T-cell (primary cell): ENCODE measurements at regions not wholly inside any gene's neighbourhood (a gene's known extent, or its start where the extent isn't known, plus 50 kb on each side); places are given as distances from the start of the nearest gene placed in this dataset.

Experiments used
- ATAC-seq, 4 experiments: fragments of 200-7000 bp in 3 of 4; fragments of 150-1000 bp in 1 of 4; cut with Tn5 transposase; replicated peaks in 1 of 4; 1 replicate in 3 of 4; 2 replicates in 1 of 4; pipeline ENCODE4 v1.10.0; 2021; ENCODE audit warnings: moderate library complexity in 3 of 4, mild to moderate bottlenecking in 2 of 4, moderate number of reproducible peaks in 1 of 4
- CTCF ChIA-PET, 2 donors: fragments of 300-600 bp; sonication (Branson Sonifier 250); formaldehyde crosslinking; loops; one replicate each; lab custom pipeline; 2022; ENCODE audit warnings: antibody characterized with exemption in 2 of 2; lab: Charles Lee
- POLR2A ChIA-PET, 2 donors: fragments of 300-600 bp; sonication (Branson Sonifier 250); formaldehyde crosslinking; loops; one replicate each; lab custom pipeline; 2022; ENCODE audit warnings: antibody characterized with exemption in 2 of 2; lab: Charles Lee
- DNase-seq, 35 experiments: peaks; one replicate each; pipeline versions ENCODE4 v3.0.0 to v3.0.0-alpha.2; 2013 to 2023
- H3K27ac ChIP-seq: one replicate; pipeline ENCODE4 v1.5.1; 2013; ENCODE audit warnings: low read length
- H3K27me3 ChIP-seq, 2 experiments: replicated peaks in 1 of 2; 1 replicate in 1 of 2; 2 replicates in 1 of 2; pipeline versions ENCODE4 v1.6.1 to v1.7.0; 2013; ENCODE audit warnings: low read length in 1 of 2, mixed read lengths in 1 of 2; ENCODE audit not compliant: control insufficient read depth in 2 of 2, insufficient read depth in 2 of 2; ENCODE audit errors: extremely low read depth in 1 of 2
- H3K36me3 ChIP-seq, 2 donors: 1 replicate in 1 of 2; 2 replicates in 1 of 2; pipeline versions ENCODE4 v1.6.1 to v1.7.0; 2013; ENCODE audit warnings: low read length in 1 of 2; ENCODE audit not compliant: control insufficient read depth in 2 of 2, insufficient read depth in 1 of 2; ENCODE audit errors: extremely low read depth in 1 of 2
- H3K4me1 ChIP-seq, 2 experiments: 1 replicate in 1 of 2; 2 replicates in 1 of 2; pipeline versions ENCODE4 v1.6.1 to v1.7.0; 2013; ENCODE audit warnings: low read length in 2 of 2, mixed read lengths in 1 of 2; ENCODE audit not compliant: insufficient read depth in 2 of 2, control insufficient read depth in 1 of 2; ENCODE audit errors: extremely low read depth in 1 of 2
- H3K4me3 ChIP-seq, 2 donors: 1 replicate in 1 of 2; 2 replicates in 1 of 2; pipeline versions ENCODE4 v1.5.1 to v1.7.0; 2013; ENCODE audit warnings: mild to moderate bottlenecking in 2 of 2, low read length in 1 of 2, moderate library complexity in 1 of 2; ENCODE audit not compliant: control insufficient read depth in 1 of 2; ENCODE audit errors: extremely low read depth in 1 of 2
- H3K9me3 ChIP-seq: 2 replicates; pipeline ENCODE4 v1.7.0; 2013
- H3K27ac Mint-ChIP-seq, 2 donors: one replicate each; pipeline ENCODE4 v1.8.0; 2020 to 2021; ENCODE audit warnings: mild to moderate bottlenecking in 2 of 2, mixed read lengths in 2 of 2
- H3K27me3 Mint-ChIP-seq, 2 donors: one replicate each; pipeline ENCODE4 v1.8.0; 2021 to 2022; ENCODE audit warnings: mixed read lengths in 2 of 2
- H3K36me3 Mint-ChIP-seq: one replicate; pipeline ENCODE4 v1.8.0; 2021; ENCODE audit warnings: mixed read lengths
- H3K4me1 Mint-ChIP-seq, 3 donors: one replicate each; pipeline ENCODE4 v1.8.0; 2020 to 2022; ENCODE audit warnings: mixed read lengths in 3 of 3, mild to moderate bottlenecking in 1 of 3
- H3K4me3 Mint-ChIP-seq, 3 donors: one replicate each; pipeline ENCODE4 v1.8.0; 2020 to 2022; ENCODE audit warnings: mild to moderate bottlenecking in 3 of 3, mixed read lengths in 3 of 3, moderate library complexity in 3 of 3
- H3K9me3 Mint-ChIP-seq, 3 donors: one replicate each; pipeline ENCODE4 v1.8.0; 2020 to 2022; ENCODE audit warnings: mixed read lengths in 3 of 3
- WGBS: methylation state at CpG from one replicate; pipeline ENCODE4 v1.1.5; 2013; ENCODE audit warnings: missing lambda C conversion rate; ENCODE audit not compliant: insufficient coverage; 5-methylcytosine and 5-hydroxymethylcytosine counted together

DNA sequence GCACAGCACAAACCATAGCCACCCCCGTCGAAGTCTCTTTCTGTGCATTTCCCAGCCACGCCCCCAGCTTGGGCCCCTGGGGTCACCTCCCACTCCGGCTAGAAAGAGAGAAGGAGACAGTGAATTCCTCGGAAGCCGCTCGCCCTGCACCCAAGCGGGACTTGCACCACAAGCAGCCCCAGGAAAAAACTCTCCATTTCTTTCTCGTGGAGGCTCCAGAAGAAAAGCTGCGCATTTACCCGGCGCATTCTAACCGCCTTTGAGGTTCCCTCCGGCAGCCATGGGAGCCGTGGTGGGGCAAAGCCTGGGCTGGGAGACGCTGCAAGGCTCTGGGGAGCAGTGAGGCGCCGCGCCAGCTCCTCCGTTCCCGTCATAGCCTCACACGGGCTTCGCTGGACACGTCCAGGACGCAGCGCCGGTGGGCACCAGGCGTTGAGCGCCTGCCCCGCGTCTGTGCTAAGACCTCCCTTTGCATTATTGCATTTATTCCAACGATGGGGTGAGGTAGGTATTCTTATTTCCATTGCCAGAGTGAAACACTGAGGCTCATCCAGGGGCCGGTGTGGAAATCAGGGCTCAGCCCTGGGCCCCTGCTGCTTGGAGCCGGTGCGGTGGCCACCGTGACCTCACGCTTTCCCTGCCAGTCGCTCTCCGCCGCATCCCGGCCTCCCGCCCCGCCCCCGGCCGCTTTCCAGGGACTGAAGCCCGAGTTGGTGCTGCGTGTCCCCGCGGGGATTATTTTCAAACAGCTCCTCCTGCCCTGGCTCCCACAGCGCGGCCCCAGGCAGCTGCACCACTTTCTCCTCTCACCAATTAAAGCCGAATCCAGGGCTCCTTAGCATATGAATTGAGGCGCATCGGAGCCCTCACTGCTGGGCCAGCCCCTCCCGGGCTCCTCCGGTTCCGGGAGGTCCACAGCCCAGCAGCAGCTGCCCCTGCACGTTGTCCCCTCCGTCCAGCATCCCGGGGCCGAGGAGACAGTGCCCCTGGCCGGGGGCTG, 148.3 kb upstream of the AFDN start:
- CTCF ChIA-PET, result no interaction called here
- POLR2A ChIA-PET, result interaction anchor here in 1 of 2 donors (0.6 kb wide), 1 partner anchor 962 kb away, joined by 6 read pairs; no protein-coding TSS in a partner anchor
- no peaks in the 10 kb centered on the region for H3K36me3 ChIP-seq
- Mint-ChIP-seq H3K27ac (no peak overlapping the region), H3K4me1 (peaks cover 0 to 3% (median 2%) of the 10 kb centered on the region in 3 donors), H3K4me3 (no peak overlapping the region), H3K9me3 (no peaks in the 10 kb centered on the region), H3K27me3 (peaks cover 74 to 84% of the 10 kb centered on the region in 2 donors), H3K36me3 (no peaks in the 10 kb centered on the region)
- ATAC-seq, result no peak
- H3K27me3 ChIP-seq, result peaks cover 2 to 74% of the 10 kb centered on the region in 2 experiments
- H3K27ac ChIP-seq, result no peak overlapping the region
- WGBS, result 10% methylated on average over 53 of the region's 62 CpGs
- no peak overlapping the region for H3K4me3 ChIP-seq
- no peak for DNase-seq
- H3K9me3 ChIP-seq, result no peaks in the 10 kb centered on the region
- H3K4me1 ChIP-seq, result no peaks in the 10 kb centered on the region

DNA sequence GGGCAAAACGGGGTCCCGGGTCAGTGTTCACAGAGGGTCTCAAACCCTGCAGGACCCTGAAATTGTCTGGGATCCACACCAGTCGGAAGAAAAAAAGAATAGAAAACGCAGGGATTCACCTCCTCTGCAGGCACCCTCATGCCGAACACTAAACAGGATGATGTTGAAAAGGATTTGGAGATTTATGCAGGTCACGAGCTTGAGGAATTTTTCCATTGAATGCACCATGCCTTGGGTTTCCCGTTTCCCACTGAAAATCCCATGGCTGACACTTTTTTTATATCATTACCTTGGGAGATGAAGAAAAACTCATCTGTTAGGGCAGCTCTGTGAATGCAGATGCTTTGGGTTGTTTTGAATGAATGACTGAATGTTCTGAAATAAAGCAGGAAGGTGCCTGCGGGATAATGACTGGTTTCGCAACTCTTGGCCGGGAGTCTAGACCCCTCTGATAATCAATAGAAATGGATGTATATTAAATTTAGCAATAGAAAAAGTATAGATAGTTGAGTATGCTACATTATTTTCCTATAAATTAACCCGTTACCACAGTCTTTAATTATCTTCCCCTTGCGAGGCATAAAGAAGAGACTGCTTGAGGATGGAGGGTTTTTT, 147.5 kb upstream of the AFDN start:
- no peaks in the 10 kb centered on the region for H3K36me3 Mint-ChIP-seq
- WGBS, result 67% methylated on average over 4 of the region's 12 CpGs
- ChIA-PET CTCF (no interaction called here), POLR2A (interaction anchor here in 1 of 2 donors (0.6 kb wide), 1 partner anchor 963 kb away, joined by 6 read pairs; no protein-coding TSS in a partner anchor)
- H3K9me3 ChIP-seq, result no peaks in the 10 kb centered on the region
- peaks cover 0 to 3% (median 2%) of the 10 kb centered on the region in 3 donors for H3K4me1 Mint-ChIP-seq
- H3K4me1 ChIP-seq, result no peaks in the 10 kb centered on the region
- H3K9me3 Mint-ChIP-seq, result no peaks in the 10 kb centered on the region
- H3K36me3 ChIP-seq, result no peaks in the 10 kb centered on the region
- H3K4me3 ChIP-seq, result no peak overlapping the region
- H3K27ac ChIP-seq, result no peak overlapping the region
- ATAC-seq (no peak), DNase-seq (no peak)
- H3K27ac Mint-ChIP-seq, result no peak overlapping the region
- no peak overlapping the region for H3K4me3 Mint-ChIP-seq
- peaks cover 78 to 92% of the 10 kb centered on the region in 2 donors for H3K27me3 Mint-ChIP-seq
- peaks cover 2 to 76% of the 10 kb centered on the region in 2 experiments for H3K27me3 ChIP-seq

DNA sequence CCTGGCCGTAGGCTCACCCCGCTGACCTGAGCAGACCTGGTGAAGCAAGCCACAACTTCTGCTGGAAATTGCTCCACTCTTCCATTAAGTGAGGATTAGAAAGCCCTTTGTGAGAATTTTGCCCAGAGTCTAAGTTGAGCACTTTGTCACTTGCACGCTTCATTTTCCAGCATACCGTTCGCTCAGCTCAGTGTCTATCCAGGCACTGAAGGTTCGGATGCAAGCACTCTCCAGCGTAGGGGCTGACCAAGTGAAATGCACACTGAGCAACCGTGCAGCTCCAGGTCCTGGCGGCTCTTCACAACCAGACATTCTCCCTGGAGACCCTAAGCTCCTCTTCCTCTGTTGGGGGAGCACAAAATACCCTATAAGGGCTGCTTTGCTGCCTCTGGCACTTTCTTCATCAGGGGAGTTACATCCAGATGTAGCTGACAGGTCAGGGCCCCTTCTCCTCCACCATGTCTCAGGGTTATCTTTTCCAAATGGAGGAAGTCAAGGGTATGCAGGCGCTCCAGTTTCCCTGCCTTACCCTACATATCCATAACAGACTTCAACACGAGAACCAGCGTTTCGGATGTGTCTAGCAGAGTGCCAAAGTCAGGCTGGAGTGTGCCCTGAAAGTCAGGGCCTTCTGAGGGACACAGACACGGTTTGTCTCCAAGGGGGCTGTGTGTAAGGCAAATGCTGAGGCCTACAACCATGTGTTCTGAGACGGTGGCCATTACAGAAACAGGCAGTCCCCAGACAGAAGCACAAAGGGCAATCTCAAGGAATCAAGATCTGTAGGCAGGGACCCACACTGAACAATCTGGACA, 146.7 kb upstream of the AFDN start:
- no peak overlapping the region for H3K4me3 Mint-ChIP-seq
- H3K27me3 Mint-ChIP-seq, result peaks cover 76 to 92% of the 10 kb centered on the region in 2 donors
- ChIA-PET CTCF (no interaction called here), POLR2A (no interaction called here)
- WGBS, result 81% methylated on average over 11 of the region's 15 CpGs
- H3K27me3 ChIP-seq, result peaks cover 2 to 81% of the 10 kb centered on the region in 2 experiments
- no peak for DNase-seq
- H3K36me3 Mint-ChIP-seq, result no peaks in the 10 kb centered on the region
- ATAC-seq, result no peak
- no peak overlapping the region for H3K4me3 ChIP-seq
- H3K9me3 ChIP-seq, result no peaks in the 10 kb centered on the region
- no peak overlapping the region for H3K27ac Mint-ChIP-seq
- no peak overlapping the region for H3K27ac ChIP-seq
- peaks cover under 1 to 3% (median 2%) of the 10 kb centered on the region in 3 donors for H3K4me1 Mint-ChIP-seq
- H3K4me1 ChIP-seq, result no peaks in the 10 kb centered on the region
- H3K9me3 Mint-ChIP-seq, result no peaks in the 10 kb centered on the region
- no peaks in the 10 kb centered on the region for H3K36me3 ChIP-seq

DNA sequence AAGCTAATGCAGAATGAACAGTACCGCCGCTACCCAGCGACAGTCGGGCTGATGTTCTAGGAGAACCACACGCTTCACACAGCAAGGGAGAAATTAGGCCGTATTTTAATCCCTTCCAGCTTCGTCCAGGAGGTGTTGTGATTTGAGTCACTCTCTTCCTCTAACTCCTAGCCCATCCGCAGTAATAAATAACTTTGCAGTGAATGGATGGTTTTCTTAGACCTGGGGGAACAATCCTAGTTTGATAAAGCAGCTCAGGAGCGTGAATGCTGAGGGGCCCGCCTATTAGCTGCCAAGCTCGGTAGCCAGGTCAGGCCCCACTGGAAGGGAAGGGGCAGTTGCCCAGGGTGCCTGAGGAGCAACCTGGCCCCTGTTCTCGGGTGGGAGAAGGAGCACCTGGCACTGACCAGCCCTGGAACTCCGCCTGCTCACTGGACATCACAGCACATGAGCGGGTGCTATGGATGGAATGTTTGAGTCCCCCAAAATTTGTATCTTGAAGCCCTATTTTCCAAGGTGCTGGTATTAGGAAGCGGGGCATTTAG, 146.0 kb upstream of the AFDN start:
- CTCF ChIA-PET, result no interaction called here
- WGBS, result 91% methylated on average over 10 of the region's 15 CpGs
- H3K27me3 ChIP-seq, result peaks cover 2 to 86% of the 10 kb centered on the region in 2 experiments

DNA sequence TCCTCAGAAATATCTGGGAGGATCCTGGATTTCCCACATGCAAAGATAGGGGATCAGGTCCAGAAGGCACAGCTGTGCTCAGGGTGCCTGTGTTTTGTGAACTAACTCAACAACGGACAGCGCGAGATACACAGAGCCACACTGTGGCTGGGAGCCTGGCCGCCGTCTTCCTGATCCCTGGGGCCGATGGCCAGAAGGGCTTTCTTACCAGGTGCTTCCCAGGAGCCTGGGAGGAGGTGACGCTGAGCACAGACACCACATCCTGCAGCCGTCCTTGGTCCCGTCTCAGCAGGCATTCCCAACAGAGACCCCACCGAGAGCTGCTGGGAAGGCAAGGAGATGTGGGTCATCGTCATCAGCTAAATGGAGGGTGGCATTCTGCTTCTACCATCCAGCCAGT, 144.6 kb upstream of the AFDN start:
- Mint-ChIP-seq H3K27ac (no peak overlapping the region), H3K27me3 (peaks cover 64 to 83% of the 10 kb centered on the region in 2 donors), H3K9me3 (no peaks in the 10 kb centered on the region), H3K4me3 (no peak overlapping the region), H3K36me3 (no peaks in the 10 kb centered on the region), H3K4me1 (peaks cover 3 to 12% (median 4%) of the 10 kb centered on the region in 3 donors)
- no peaks in the 10 kb centered on the region for H3K4me1 ChIP-seq
- no peak overlapping the region for H3K4me3 ChIP-seq
- ChIA-PET POLR2A (no interaction called here), CTCF (no interaction called here)
- peaks cover 2 to 74% of the 10 kb centered on the region in 2 experiments for H3K27me3 ChIP-seq
- no peak overlapping the region for H3K27ac ChIP-seq
- DNase-seq (no peak), ATAC-seq (no peak)
- no peaks in the 10 kb centered on the region for H3K9me3 ChIP-seq
- no peaks in the 10 kb centered on the region for H3K36me3 ChIP-seq
- 88% methylated on average over 7 of the region's 11 CpGs for WGBS

More for the DNA sequence above, 146.0 kb upstream of the AFDN start:
- H3K4me3 ChIP-seq, result no peak overlapping the region
- DNase-seq, result no peak
- H3K4me1 Mint-ChIP-seq, result peaks cover 3 to 8% (median 4%) of the 10 kb centered on the region in 3 donors
- H3K9me3 ChIP-seq, result no peaks in the 10 kb centered on the region
- no peaks in the 10 kb centered on the region for H3K36me3 Mint-ChIP-seq
- no peak overlapping the region for H3K27ac Mint-ChIP-seq
- H3K27ac ChIP-seq, result no peak overlapping the region
- no peaks in the 10 kb centered on the region for H3K36me3 ChIP-seq
- no peak for ATAC-seq
- H3K9me3 Mint-ChIP-seq, result no peaks in the 10 kb centered on the region
- H3K4me3 Mint-ChIP-seq, result no peak overlapping the region
- peaks cover 77 to 91% of the 10 kb centered on the region in 2 donors for H3K27me3 Mint-ChIP-seq
- POLR2A ChIA-PET, result no interaction called here
- no peaks in the 10 kb centered on the region for H3K4me1 ChIP-seq
